Caco-2 (cell line): ENCODE measurements at regions not wholly inside any gene's neighbourhood (a gene's known extent, or its start where the extent isn't known, plus 50 kb on each side); places are given as distances from the start of the nearest gene placed in this dataset.

Source experiments
- BruUV-seq: library from RNA; stranded (reverse); fragments of 400-500 nt; replicated peaks from 2 replicates; lab custom pipeline; 2021; lab: Mats Ljungman, UMichigan
- CTCF ChIA-PET: fragments of 300-600 bp; sonication (Branson Sonifier 250); formaldehyde crosslinking; loops from one replicate; lab custom pipeline; 2022; ENCODE audit warnings: antibody characterized with exemption; lab: Charles Lee
- POLR2A ChIA-PET: fragments of 300-600 bp; sonication (Branson Sonifier 250); formaldehyde crosslinking; loops from one replicate; lab custom pipeline; 2022; ENCODE audit warnings: antibody characterized with exemption; lab: Charles Lee
- DNase-seq, 2 experiments: peaks; one replicate each; pipeline versions ENCODE4 v3.0.0 to v3.0.0-alpha.2; 2020 to 2022
- H3K27me3 ChIP-seq: replicated peaks from 2 replicates; pipeline ENCODE4 v1.6.0; 2011; ENCODE audit warnings: low read length; ENCODE audit not compliant: control insufficient read depth, insufficient read depth
- H3K36me3 ChIP-seq: 2 replicates; pipeline ENCODE4 v1.5.1; 2011; ENCODE audit warnings: low read length; ENCODE audit not compliant: control insufficient read depth, insufficient read depth
- H3K4me1 ChIP-seq: fragments of 250-450 bp; sonication (Bioruptor Pico); 2 replicates; pipeline ENCODE4 v1.5.1; 2020; ENCODE audit warnings: mild to moderate bottlenecking
- H3K4me3 ChIP-seq: 2 replicates; pipeline ENCODE4 v1.5.1; 2011; ENCODE audit warnings: low read depth, mild to moderate bottlenecking, control low read depth, low read length
- H3K9me3 ChIP-seq: fragments of 250-450 bp; sonication (Bioruptor Pico); 2 replicates; pipeline ENCODE4 v1.5.1; 2020; ENCODE audit warnings: mild to moderate bottlenecking, moderate library complexity
- H3K27ac Mint-ChIP-seq: one replicate; pipeline ENCODE4 v1.8.0; 2022; ENCODE audit warnings: mixed read lengths; ENCODE audit not compliant: unreplicated experiment
- H3K27me3 Mint-ChIP-seq: one replicate; pipeline ENCODE4 v1.8.0; 2022; ENCODE audit warnings: mixed read lengths; ENCODE audit not compliant: insufficient read depth, unreplicated experiment
- H3K36me3 Mint-ChIP-seq: one replicate; pipeline ENCODE4 v1.8.0; 2022; ENCODE audit warnings: mild to moderate bottlenecking, mixed read lengths; ENCODE audit not compliant: insufficient read depth, unreplicated experiment
- H3K4me1 Mint-ChIP-seq: one replicate; pipeline ENCODE4 v1.8.0; 2022; ENCODE audit warnings: low read depth, mixed read lengths; ENCODE audit not compliant: unreplicated experiment
- H3K4me3 Mint-ChIP-seq: one replicate; pipeline ENCODE4 v1.8.0; 2022; ENCODE audit warnings: mild to moderate bottlenecking, moderate library complexity, mixed read lengths; ENCODE audit not compliant: unreplicated experiment
- H3K9me3 Mint-ChIP-seq: one replicate; pipeline ENCODE4 v1.8.0; 2022; ENCODE audit warnings: mixed read lengths; ENCODE audit not compliant: unreplicated experiment
- intact Hi-C: fragments of 100-400 bp; cut with micrococcal nuclease; formaldehyde crosslinking; loops from one replicate; pipeline ENCODE4 v1.10.0; 2022; ENCODE audit not compliant: unreplicated experiment
- TF ChIP-seq, protein P1 (sequence below), 2 experiments: fragments of 200-600 bp in 1 of 2; IDR thresholded peaks; 1 replicate in 1 of 2; 2 replicates in 1 of 2; pipeline versions ENCODE4 v1.5.1 to v1.8.0; 2011 to 2022; ENCODE audit warnings: antibody characterized with exemption in 1 of 2, control low read depth in 1 of 2, inconsistent platforms in 1 of 2, low read depth in 1 of 2, low read length in 1 of 2, mild to moderate bottlenecking in 1 of 2, moderate library complexity in 1 of 2; ENCODE audit not compliant: insufficient read depth in 1 of 2, severe bottlenecking in 1 of 2, unreplicated experiment in 1 of 2

DNA sequence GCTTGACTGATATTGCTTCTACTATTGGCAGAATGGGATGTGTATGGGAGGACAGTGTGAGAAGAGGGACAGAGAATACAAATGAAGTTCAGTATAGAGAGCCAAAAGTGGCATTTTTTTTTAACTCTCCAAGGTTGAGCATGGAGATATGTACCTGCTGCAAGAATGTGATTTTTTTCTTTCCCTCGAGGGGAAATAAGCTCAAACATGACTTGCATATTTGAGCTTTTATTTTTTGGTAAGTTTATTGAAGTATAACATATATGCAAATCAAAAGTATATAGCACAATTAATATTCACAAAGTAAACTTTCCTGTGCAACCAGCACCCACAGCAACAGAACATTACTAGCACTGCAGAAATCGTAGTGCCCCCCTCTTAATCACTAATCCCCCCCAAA lies 285.7 kb upstream of the ADRA1B start:
- Histone ChIP-seq H3K4me3 (no peak overlapping the region), H3K36me3 (no peaks in the 10 kb centered on the region), H3K4me1 (no peaks in the 10 kb centered on the region), H3K9me3 (0 out of 2 replicates have a peak, but pooled peaks cover 4% of the 10 kb centered on the region), H3K27me3 (no peaks in the 10 kb centered on the region)
- Mint-ChIP-seq H3K4me3 (no peak overlapping the region), H3K36me3 (no peaks in the 10 kb centered on the region), H3K9me3 (no peaks in the 10 kb centered on the region), H3K27ac (no peak overlapping the region), H3K27me3 (peaks cover 8% of the 10 kb centered on the region), H3K4me1 (no peaks in the 10 kb centered on the region)
- DNase-seq: no peak
- no TSS peak for BruUV-seq
- ChIA-PET POLR2A (no interaction called here), CTCF (no interaction called here)
- TF ChIP-seq, protein P1, sequence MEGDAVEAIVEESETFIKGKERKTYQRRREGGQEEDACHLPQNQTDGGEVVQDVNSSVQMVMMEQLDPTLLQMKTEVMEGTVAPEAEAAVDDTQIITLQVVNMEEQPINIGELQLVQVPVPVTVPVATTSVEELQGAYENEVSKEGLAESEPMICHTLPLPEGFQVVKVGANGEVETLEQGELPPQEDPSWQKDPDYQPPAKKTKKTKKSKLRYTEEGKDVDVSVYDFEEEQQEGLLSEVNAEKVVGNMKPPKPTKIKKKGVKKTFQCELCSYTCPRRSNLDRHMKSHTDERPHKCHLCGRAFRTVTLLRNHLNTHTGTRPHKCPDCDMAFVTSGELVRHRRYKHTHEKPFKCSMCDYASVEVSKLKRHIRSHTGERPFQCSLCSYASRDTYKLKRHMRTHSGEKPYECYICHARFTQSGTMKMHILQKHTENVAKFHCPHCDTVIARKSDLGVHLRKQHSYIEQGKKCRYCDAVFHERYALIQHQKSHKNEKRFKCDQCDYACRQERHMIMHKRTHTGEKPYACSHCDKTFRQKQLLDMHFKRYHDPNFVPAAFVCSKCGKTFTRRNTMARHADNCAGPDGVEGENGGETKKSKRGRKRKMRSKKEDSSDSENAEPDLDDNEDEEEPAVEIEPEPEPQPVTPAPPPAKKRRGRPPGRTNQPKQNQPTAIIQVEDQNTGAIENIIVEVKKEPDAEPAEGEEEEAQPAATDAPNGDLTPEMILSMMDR (IDR thresholded peaks at IDR 0.05; ENCODE audit: insufficient read depth in 1 of 2, low read depth in 1 of 2, low read length in 1 of 2, severe bottlenecking in 1 of 2, unreplicated experiment in 1 of 2): no peak
- intact Hi-C loops: no loop called here

DNA sequence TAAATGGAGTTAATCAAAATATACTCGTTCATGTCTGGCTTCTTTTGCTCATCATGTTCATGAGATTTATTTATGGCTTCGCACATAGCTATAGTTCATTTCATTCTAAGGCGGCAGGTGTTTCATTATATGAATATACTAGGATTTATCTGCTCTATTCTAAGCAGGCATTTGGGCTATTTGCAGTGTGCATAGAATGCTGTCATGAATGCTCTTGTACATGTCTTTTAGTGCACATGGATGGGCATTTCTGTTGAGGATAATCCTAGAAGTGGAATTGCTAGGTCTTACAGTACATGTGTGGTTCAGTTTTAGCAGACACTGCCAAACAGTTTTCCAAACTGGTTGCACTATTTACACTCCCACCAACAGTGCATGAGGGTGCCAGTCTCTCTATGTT lies 285.3 kb upstream of the ADRA1B start:
- POLR2A ChIA-PET: no interaction called here
- peaks cover 12% of the 10 kb centered on the region for H3K27me3 Mint-ChIP-seq
- TF ChIP-seq, protein P1 (IDR thresholded peaks at IDR 0.05; ENCODE audit: insufficient read depth in 1 of 2, low read depth in 1 of 2, low read length in 1 of 2, severe bottlenecking in 1 of 2, unreplicated experiment in 1 of 2): no peak

DNA sequence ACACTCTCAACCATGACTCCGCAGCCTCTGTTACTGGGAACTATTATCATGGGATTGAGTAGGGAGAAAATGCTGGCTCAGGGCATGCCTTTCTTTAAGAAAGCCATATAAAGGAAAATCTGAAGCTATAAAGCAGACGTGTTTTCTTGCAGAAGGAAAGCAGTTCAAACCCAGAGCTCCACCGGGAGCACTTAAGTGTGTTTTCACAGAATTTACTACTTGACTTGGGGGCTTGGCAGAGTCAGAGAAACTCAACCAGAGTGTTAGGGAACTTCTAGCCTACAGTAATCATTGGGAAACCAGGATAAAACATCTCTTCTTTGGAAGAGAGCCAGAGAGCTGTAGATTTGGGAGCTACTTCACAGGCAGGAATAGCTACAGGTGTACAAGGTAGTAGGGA lies 283.4 kb upstream of the ADRA1B start:
- Histone ChIP-seq H3K4me3 (no peak overlapping the region), H3K9me3 (no peaks in the 10 kb centered on the region), H3K36me3 (no peaks in the 10 kb centered on the region), H3K27me3 (no peaks in the 10 kb centered on the region), H3K4me1 (no peaks in the 10 kb centered on the region)
- intact Hi-C loops: no loop called here
- ChIA-PET CTCF (no interaction called here), POLR2A (no interaction called here)
- Mint-ChIP-seq H3K27me3 (peaks cover 16% of the 10 kb centered on the region), H3K4me1 (no peaks in the 10 kb centered on the region), H3K36me3 (no peaks in the 10 kb centered on the region), H3K9me3 (no peaks in the 10 kb centered on the region), H3K27ac (no peak overlapping the region), H3K4me3 (no peak overlapping the region)
- TF ChIP-seq, protein P1 (IDR thresholded peaks at IDR 0.05; ENCODE audit: insufficient read depth in 1 of 2, low read depth in 1 of 2, low read length in 1 of 2, severe bottlenecking in 1 of 2, unreplicated experiment in 1 of 2): no peak
- no peak for DNase-seq
- no TSS peak for BruUV-seq

More for the DNA sequence above, 285.3 kb upstream of the ADRA1B start:
- Histone ChIP-seq H3K36me3 (no peaks in the 10 kb centered on the region), H3K4me1 (no peaks in the 10 kb centered on the region), H3K27me3 (no peaks in the 10 kb centered on the region), H3K4me3 (no peak overlapping the region), H3K9me3 (0 out of 2 replicates have a peak, but pooled peaks cover 4% of the 10 kb centered on the region)
- no peaks in the 10 kb centered on the region for H3K4me1 Mint-ChIP-seq
- H3K4me3 Mint-ChIP-seq: no peak overlapping the region
- intact Hi-C loops: no loop called here
- H3K36me3 Mint-ChIP-seq: no peaks in the 10 kb centered on the region
- H3K27ac Mint-ChIP-seq: no peak overlapping the region
- no TSS peak for BruUV-seq
- H3K9me3 Mint-ChIP-seq: no peaks in the 10 kb centered on the region
- no peak for DNase-seq
- CTCF ChIA-PET: no interaction called here
